HG03066 (cell line): ENCODE measurements at regions not wholly inside any gene's neighbourhood (a gene's known extent, or its start where the extent isn't known, plus 50 kb on each side); places are given as distances from the start of the nearest gene placed in this dataset.

Source experiments
- ATAC-seq: cut with Tn5 transposase; IDR thresholded peaks from one replicate; pipeline ENCODE4 v1.9.1; 2021; ENCODE audit warnings: low read depth; ENCODE audit not compliant: unreplicated experiment

- ATAC-seq, result no peak
These were observed 239.7 kb downstream of the SNAPC1 start for GRCh38 chr14:62001963-62002362.

GRCh38 chr14:62002642-62003041 lies 240.4 kb downstream of the SNAPC1 start:
- ATAC-seq, result no peak

DNA sequence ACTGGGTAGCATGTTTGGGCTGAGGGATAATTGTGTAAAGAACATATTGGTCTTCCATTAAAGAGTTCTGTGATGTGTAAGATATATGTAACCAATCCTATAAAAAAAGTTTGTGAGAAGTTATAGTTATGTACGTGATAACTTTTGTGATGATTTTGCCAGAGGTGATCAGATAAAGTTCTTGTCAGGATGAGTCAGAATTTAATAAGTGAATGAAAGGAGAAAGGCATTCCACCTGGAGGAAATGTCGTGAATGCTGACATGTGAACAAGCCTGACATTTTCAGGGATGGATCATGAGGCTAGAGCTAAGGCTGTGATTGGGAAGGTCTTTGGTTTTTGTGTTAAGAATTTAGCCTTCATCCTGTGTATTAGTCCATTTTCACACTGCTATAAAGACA lies 241.5 kb downstream of the SNAPC1 start:
- no peak for ATAC-seq

- ATAC-seq, result no peak
These were observed 244.0 kb downstream of the SNAPC1 start for GRCh38 chr14:62006116-62006731.

DNA sequence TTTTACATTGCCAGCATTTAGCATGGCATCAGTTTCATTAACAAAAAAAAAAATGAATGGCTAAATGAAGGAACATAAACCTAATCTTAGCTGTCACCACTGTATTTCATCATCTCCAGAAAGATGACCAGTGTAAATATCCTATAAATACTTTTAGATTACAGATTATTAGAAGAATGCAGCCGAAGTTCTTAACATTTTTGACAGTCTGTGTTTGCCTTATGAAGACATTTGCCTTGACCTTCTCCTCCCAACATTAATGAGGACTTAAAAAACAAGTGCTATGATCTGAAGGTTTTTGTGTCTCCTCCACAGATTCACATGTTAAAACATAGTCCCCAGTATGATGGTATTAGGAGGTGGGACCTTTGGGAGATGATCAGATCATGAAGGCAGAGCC lies 253.0 kb downstream of the SNAPC1 start:
- no peak for ATAC-seq

- no peak for ATAC-seq
These were observed 253.7 kb downstream of the SNAPC1 start for GRCh38 chr14:62015945-62016344.

DNA sequence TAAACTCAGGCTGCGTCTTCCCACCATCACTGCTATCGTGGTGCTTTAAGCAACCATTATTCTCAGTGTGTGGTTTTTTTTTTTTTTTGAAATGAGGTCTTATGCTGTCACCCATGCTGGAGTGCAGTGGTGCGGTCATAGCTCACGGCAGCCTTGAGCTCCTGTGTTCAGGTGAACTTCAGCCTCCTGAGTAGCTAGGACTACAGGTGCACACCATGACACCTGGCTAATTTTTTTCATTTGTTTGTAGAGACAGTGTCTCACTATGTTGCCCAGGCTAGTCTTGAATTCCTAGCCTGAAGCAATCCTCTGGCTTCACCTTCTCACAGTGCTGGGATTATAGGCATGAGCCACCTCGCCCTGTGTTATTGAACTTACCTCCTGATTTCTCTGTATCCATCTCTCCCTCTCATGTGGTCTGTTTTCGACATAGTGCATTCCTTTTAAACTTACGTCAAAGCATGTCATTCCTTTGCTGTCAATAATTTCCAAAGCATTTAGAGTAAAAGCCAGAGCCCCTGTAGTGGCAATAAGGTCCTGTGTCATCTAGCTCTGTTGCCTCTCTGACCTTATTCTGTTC lies 255.5 kb downstream of the SNAPC1 start:
- no peak for ATAC-seq

- ATAC-seq, result no peak
These were observed 256.4 kb downstream of the SNAPC1 start for GRCh38 chr14:62018606-62019005.

DNA sequence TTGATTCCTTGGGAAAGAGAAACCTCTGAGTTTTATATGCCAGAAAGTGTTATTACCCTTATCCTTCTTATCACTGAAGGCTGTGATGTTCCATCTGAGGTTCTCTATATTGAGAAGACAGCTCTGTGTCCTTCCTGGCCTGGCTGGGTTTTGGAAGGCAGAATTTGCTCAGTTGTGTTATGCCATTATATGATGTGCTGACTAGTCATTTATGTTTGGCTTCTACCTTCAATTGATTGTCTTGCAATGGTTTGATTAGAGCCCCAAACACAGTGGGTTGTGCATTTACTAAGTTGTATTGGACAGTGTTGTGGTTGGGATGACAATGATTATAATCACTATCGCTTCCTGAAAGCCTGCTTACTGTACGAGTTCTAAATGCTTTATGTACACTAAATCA lies 265.7 kb downstream of the SNAPC1 start:
- no peak for ATAC-seq

GRCh38 chr14:62029569-62029924 lies 267.3 kb downstream of the SNAPC1 start:
- ATAC-seq, result peak; percentile 52

DNA sequence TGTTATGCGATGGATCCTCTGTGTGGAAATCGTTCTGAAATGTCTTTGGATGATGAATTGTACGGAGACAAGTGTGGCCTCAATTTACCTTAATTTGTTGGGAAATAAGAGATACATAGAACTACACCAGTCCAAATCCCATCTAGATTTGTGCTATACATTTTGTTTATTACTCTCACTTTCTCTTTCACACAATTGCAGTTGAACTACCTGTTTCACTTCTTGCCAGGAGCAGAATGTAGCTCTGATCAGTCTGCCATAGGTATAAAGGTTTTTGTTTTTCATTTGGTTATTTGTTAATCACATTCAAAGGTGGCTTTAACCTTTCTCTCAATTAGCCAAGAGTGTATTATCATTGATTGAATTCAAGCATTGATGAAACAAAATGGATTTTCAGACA lies 268.2 kb downstream of the SNAPC1 start:
- ATAC-seq, result no peak

DNA sequence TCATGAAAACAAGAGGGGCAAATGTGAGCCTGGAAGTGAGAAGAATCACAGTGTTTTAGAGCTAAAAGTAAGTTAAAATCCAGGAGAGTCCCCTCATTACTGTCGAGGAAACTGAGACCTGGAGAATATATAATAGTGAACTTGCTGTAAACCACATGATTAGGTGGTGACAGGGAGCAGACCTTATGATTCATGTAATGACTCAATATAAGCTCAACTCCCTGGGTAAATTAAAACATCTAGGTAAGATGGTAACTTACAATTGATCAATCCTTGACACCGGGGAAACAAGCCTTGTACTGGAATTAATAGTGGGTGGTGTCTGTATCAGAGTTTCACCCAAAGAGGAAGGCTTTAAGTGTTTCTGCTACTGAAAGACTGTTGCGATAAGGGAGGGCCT lies 269.3 kb downstream of the SNAPC1 start:
- ATAC-seq, result no peak

DNA sequence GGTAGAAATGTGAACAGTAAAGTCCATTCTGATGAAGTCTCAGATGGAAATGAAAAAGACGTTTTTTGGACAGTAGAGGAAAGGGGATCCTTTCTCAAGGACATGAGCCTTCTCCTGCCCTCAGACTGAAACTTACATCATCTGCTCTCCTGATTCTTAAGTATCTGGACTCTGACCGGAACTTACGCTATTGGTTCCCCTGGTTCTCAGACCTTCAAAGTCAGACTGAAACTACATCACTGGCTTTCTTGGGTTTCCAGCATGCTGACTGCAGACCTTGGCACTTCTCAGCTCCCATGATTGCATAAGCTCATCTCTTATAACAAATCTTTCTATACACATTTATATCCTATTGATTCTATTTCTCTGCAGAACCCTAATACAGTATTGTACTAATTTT lies 291.0 kb downstream of the SNAPC1 start:
- ATAC-seq, result peak; percentile 84

DNA sequence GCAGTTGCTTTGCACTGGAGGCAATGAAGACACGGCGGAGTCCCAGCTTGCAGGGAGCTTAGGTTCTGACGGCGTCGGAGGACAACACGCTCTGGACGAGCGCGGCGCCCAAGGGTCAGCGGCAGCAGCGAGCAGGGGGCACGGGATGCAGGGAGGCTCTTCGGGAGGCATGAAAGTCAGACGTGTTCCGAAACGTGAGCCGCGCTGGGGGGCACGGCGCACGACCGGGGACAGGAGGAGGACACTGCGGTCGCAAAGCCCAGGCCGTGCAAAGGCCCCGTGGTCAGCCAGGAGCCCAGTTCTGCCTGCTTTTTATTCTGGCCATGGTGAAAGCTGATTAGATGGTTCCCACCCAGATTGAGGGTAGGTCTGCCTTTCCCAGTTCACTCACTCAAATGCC lies 294.6 kb downstream of the SNAPC1 start:
- ATAC-seq, result no peak

DNA sequence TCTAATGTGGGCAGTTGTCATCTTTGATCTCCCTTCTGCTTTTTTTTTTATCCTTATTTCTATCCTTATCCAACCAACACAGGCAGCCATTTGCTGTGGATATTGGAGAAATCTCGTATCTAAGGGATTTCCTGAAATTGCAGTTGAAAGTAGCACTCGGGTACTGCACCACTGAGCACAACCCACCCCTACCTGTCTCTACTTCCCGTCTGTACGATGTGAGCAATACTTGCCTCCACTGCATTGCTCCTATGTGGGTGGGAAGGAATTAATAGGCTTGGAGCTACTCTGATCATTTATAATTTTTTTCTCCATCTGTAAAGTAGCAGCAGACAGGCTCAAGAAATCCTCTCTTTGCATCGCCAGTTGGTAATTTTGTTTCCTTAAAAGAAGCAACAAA lies 300.4 kb downstream of the SNAPC1 start:
- ATAC-seq, result no peak

DNA sequence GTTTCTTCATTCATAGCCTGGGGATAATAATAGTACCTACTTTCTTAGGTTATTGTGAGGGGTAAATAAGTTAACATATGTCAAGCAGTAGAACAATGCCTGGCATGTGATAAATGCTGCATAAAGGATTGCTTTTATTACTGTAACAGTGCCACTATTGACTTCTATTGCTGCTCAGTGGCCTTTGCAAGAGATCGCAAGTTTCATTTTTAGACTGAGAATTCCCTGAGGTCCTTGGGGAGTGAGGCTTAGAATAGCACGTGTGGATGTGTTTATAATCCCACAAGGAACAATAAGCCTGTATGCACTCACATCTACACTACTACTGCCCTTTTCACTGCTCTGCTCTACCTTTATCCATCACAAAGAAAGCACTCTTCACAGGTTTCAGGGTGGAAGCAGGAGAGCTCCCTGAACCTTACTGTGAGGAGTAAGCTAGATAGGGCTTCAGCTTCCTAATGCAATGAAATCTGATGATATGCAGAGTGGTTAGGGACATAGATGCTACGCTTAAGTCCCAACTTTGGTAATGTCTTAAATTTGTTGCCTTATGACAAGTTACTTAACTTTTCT lies 302.6 kb downstream of the SNAPC1 start:
- no peak for ATAC-seq

- ATAC-seq, result no peak
These were observed 304.1 kb downstream of the SNAPC1 start for GRCh38 chr14:62066304-62066703.

GRCh38 chr14:62071039-62071438 lies 308.8 kb downstream of the SNAPC1 start:
- no peak for ATAC-seq

DNA sequence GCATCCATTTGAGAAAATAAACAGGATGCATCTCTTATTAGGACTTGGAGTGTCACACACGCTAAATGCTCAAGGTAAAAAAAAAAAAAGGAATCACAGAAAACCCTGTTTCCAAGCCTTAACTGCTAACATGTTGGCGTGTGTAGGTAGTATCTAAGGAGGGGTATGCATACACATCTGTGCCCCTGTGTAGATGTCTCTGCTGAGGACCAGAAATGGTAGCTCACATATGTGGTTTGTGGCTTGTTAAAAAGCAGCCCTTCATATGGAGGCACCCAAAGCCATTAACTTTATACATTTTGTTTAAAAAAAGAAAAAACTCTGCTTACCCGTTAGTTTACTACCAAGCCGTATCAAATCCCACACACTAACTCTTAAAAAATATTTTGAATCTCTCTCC lies 314.1 kb downstream of the SNAPC1 start:
- no peak for ATAC-seq

DNA sequence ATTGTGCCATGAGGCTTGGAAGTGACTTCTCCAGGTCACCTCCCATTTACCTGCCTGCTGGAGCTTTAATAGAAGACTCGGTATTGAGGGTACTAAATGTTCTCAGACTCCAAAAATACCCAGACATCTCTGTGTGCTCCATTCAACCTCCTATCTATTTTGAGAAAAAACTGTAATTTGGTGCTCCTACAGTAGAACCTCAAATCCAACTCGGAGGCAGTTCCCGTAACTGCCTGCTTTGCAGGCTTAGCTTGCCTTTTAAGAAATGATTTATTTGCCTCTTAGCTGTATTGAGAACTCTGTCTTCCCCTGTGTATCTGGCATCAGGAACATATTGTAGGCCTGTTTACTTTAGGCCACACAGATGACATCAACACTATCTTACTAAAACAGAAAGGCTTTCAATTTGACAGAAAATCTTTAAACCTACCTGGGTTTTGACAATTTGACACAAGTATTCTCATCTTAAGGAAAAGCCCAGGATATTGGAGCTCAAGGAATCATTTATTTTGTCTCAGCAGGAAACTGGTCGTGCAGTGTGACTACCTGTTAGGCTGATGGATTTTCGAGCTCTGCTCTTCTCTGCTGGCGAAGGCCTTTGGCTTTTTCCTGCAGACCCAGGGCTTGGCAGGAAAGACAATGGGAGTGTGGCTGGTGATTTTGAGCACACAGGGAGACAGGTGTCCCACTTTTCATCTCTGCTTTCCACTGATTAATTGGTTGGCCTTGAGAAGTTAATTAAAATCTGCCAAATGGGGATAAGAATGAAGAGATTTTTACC lies 314.8 kb downstream of the SNAPC1 start:
- no peak for ATAC-seq

GRCh38 chr14:62077676-62078261 lies 315.5 kb downstream of the SNAPC1 start:
- peak; percentile 37 for ATAC-seq
